ENCODE measurements at regions not wholly inside any gene's neighbourhood (a gene's known extent, or its start where the extent isn't known, plus 50 kb on each side); places are given as distances from the start of the nearest gene placed in this dataset.

DNA sequence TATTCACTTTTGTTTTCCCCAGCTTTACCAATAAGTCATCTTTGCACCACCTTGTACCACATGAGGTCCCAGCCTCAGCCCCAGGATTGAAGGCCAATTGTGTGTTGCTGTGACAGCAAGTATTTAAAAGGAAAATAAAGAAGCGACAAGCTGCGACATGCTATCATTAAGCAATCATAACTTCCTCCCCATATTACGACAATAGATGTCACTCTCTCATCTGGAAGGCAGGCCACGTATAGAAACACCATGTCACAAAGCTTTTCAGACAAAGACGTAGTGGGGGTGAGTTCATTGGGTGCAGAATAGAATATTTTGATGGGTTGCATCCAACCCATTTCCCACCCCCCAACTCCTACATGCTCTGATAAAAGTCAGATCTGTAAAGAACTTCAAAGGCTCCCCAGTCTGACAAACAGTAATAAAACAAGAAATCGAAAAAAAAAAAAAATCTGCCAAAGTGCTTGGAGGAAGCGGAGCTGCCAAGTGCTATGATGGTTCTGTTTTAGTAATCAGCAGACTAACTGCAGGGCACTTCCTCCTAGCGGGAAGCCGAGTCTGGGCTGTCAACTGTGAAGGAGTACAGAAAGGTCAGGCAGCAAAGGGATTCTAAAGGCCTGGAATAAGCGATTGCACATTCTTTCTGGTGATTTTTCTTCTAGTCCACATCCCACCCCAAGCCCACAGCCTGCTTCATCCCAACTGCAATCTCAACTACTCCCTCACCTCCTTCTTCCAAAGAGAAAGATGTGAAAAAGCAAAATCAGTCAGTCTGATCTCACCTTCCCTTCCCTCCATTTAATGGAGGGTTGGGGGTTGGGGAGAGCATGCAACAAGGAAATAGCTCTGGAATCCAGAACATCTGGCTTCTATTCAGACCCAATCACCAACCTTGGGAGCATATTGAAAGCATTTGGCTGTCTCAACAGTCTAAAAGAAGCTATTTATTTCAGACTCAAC is 131.4 kb upstream of the UBASH3B start:
- no peak for DNase-seq (ENCODE audit: low spot score)

DNA sequence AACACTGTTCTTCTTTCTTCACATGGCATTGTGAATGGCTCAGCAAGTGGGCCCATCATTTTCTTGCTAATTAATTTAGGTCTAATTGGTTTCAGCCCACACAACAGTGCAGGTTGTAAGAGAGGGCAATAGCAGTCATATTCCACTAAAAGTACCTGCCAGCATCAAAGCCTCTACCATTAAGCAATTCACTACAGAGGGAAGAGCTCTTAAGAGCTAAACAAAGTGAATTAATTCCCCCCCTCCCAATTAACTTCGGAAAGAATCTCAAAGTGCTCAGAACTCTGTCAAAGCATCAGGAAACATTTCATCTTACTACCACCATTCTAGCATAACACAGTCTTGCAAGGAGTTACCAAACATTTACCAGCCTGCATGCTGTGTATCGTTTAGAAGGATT is 133.9 kb upstream of the UBASH3B start:
- DNase-seq (ENCODE audit: low spot score) = no peak

DNA sequence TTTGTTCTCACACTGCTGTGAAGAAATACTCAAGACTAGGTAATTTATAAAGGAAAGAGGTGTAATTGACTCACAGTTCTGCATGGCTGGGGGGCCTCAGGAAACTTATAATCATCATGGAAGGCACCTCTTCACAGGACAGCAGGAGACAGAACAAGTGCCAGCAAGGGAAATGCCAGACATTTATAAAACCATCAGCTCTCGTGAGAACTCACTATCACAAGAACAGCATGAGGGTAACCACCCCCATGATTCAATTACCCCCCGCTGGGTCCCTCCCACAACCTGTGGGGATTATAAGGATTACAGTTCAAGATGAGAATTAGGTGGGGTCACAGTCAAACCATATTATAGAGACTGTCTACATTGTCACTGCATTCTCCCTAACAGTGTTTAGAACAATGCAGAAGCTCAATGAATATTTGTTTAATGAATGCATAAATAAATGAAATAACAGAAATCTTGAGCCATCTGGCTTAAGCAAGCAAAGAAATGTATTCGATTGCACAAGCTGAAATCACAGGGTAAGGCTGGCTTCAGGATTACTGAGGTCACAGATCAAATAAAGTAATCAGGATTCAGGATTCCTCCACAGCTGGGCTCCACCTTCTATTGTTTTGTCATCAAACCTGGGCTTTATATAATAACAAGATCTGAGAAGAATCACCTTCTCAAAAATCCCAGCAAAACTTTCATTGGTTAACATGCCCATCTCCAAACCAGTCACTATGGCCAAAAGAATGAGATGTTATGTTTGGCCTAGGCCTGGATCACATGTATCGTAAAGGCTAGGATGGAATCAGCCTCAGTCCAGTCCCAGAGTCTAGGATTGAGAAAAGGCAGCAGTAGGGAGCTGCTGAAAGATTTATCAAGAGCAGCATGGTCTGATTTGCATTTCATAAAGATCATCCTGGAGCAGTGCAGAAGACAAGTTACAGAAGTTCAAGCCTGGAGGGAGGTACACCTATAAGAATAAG is 137.8 kb upstream of the UBASH3B start:
- no peak for DNase-seq (ENCODE audit: low spot score)

DNA sequence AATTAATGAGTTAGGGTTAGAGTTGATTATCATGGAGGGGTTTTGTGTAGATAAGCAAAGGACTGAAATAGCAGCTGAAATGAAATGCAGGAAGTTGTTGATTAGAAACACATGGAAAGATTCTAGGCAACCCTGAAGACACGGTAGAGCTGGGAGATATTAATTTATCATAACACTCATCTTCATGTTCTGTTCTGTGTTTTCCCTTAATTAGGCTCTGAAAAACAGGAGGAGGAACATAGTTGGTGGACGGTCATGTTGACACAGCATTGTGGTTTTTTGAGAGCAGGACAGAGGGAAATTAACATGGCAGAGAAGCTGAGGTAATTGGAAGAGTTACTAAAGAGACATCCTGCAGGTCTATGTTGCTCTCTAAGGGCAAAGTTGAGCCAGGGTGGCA is 138.8 kb upstream of the UBASH3B start:
- DNase-seq (ENCODE audit: low spot score) = no peak

DNA sequence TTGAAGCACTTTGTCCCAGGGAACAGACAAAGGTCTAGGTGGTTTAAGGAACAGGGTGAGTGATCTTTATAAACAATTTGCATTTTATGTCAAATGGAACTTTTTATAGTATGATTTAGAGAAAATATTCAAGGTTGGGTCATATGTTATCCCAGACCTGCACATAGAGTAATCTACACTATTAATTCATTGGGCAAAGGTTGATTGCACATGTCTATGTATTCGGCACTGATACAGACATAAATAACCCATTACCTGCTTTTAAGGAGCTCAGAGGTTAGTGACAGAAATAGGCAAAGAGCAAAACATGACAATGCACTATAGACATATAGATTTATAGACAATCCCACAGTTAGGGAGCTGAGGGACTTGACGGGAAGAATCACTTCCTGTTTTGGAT is 141.5 kb upstream of the UBASH3B start:
- DNase-seq (ENCODE audit: low spot score) = no peak

DNA sequence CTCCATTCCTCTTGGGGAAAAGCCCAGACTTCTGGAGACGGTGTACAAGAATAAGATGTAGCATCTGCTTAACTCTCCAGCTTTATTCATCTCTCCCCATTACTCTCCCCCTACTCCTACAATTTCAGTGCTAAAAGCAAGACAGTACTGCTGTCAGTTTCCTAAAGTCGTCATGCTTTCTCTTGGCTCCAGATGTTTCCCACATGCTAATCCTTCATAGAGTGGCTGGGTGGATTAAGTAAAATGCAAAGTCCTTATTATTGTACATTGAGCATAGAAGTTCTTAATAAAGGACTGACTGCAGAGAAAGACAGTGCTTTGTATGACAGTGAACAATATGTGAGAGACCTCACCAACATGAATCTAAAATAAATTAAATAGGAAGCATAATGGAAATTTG is 142.2 kb upstream of the UBASH3B start:
- DNase-seq (ENCODE audit: low spot score) = no peak

DNA sequence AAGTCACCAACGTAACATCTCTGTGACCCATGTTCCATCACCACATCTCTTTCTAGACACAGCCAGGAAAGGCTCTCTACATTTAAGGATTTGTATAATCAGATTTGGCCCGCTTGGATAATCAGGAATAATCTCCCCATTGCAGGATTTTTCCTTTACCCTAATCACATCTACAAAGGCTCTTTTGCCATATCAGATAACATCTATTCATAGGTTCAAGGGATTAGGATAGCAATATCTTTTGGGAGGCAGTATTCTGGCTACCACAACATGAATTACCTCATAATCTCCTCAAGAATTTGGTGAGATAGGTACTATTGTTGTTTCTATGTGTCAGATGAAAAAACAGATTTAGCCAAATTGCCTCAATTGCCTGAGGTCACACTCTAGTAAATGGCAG is 142.8 kb upstream of the UBASH3B start:
- no peak for DNase-seq (ENCODE audit: low spot score)

DNA sequence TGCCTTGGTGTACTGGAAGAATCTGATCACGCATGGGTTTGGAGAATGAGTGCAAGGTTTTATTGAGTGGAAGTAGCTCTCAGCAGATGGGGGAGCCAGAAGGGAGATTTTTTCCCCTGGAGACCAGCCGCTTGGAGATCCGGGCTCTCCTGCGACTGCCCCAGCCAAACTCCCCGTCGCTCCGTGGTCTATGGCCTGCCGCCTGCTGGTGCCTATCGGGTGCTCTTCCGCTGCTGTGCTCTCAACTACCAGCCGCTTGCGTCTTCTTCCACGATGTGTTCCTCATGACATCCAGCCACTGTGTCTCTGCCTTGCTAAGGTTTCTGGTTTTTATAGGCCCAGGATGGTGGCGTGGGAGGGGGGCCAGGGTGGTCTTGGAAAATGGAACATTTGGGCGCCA is 145.6 kb upstream of the UBASH3B start:
- DNase-seq (ENCODE audit: low spot score) = no peak

DNA sequence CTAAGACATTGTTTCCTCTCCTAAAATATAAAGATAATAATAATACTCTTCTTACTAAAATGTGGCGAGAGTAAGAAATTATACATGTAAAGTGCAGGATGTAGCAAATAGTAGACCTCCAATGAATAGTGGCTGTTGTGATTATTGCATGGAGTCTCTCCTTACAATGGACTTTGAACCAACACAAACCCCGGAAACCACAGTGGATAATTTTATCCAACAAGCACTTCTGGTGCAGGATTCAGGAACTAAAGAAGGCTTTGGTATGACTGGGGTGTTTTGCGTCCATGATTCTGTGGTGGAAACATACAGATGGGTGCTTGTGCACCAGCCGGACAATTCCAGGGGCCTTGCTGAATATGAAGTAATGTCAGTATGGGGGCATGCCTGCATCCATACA is 146.4 kb upstream of the UBASH3B start:
- no peak for DNase-seq (ENCODE audit: low spot score)

DNA sequence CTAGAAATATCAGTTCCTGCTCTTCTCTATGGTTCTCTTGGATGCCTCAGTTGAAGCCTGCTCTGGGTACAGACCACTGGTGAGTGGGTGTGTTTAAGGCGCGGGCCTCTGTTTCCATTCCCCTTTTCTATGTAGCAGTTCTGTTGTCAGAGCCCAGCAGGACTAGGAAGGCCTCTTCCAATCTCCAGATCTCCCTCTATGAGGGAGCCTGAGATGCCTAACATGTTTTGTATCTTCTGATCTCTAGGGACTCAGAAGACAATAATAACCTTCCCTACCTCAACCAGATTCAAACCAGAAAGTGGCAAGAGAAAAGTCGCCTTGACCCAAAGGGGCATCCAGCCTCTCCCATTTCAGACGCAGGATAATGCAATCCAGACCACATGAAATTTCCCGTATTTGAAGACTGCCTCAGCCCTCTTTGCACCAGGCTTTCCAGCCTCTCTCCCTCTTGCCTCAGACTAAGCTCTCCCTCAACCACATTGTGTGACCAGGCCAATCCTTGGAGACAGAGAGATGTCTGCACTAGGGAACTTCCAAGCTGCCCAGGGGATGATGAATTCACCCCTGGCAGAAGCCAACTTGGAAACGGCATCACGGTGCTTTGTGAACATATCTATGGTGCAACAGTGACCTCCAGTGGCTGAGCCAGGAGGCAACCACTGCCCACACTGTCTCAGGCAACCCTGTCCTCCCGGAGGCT is 150.1 kb upstream of the UBASH3B start:
- peak; percentile 29 for DNase-seq (ENCODE audit: low spot score)

DNA sequence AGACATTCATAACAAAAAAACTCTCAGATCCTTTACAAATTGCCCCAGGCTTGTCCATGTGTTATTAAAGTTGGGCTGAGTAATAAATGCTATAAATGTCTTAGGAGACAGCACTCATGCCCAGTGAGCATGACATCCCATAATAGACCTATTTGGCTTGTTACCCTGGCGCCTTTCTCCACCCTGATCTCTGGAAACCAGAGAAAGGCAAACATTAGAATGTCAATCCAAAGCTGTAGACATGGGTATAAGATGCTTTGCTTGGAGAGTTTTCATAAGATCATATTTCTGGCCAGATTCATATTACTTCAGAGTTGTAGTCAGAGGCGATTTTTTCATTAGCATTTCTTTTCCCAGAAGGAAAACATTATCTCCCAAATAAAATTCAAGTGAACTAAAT is 161.3 kb upstream of the UBASH3B start:
- DNase-seq (ENCODE audit: low spot score) = no peak

DNA sequence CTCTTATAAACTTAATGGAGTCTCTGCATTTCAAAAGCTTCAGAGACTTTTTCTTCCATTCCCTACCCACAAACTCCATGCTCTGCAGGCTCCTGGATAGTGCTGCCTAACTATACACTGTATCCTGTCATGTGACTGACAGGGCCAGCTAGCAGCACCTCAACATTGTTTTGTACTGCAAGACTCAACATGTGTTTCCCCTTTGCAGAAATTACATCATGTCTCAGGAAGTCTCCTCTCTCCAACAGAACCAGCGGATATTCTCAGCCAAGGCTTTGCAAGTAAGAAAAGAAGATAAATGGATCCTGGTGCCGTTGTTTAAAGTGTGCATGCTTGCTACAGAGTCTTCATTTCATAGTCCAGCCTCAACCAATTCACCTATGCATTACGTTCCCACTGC is 164.0 kb upstream of the UBASH3B start:
- no peak for DNase-seq (ENCODE audit: low spot score)

DNA sequence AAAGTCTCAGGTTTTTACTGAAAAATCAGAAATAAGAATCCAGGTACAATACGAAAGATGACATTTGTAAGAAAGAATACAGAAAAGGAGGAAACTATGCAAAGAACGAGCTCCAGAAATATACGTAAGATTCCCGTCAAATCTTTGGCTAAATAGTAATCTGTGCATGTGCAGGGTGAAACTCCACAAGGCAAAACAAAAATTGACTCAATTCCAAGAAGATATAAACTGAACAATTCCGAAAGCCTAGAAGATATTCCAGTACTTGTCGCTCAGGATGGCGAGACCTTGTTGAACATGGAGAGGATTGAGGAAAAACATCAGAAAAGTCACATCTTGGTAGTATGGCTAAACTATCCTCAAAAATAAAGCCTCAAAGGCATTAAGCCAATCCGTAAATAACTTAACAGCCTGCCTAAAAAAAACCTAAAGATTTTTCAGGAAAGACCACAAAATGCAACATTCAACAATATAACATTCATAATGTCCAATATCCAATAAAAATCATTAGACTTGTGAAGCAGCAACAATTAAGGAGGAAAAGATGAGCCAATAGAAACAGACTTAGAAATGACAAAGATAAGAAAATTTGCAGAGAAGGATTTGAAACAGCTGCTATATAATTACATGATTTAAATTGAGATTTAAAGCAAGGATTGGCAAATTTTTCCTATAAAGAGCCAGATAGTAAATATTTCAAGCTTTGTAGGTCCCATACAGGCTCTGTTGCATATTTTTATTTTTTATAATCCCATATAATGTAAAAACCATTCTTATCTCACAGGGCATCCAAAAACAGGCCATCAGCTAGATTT is 166.4 kb upstream of the UBASH3B start:
- DNase-seq (ENCODE audit: low spot score) = no peak

DNA sequence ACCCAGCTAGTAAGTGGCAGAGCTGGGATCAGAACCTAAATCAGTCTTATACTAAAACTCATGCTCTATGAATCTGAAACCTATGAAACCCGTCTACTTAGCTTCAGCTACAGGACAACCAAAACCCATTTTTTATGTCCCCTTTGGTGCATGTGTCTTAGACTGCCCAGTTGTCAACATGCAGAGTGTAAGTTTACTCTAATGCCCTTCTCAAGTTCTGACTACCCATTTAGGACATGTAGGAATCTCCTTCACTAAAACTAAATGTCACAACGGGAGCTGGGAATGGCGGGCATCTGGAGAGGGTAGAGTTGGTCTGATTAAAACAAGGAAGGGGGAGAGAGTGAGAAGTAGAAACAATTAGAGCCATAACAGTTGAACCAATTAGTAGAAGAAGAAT is 167.9 kb upstream of the UBASH3B start:
- DNase-seq (ENCODE audit: low spot score) = no peak

DNA sequence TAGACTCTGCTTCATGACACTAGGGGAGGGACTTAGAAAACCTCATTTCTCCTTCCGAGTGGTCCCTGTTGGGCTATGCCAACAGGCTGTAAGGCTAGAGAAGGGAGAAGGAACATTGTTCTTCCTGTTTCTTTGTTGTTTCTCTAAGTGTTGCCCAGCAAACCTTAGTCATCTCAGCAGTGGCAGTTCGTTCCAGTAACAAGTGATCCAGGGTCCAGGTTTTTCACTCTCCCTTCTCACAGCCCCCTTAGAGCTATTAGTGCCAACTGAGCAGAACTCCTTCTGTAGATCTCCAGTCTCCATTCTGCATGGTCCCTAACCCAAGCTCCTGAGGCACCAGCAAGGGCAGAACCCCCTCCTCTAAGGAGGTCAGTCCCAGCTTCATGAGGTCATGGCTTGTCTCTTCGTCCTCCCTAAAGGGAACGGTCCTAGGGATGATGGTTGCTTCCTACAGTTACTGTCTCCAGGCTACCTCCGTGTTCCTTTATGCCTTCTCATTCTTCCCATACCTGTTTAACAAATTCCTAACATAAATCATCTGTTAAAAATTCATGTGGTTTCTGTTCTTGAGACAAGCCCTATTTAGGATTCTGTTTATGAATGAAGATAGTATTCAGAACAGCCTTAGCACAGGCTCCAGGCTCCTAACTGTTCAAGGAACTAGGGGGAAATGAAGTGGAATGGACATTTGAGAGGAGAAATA is 168.6 kb upstream of the UBASH3B start:
- no peak for DNase-seq (ENCODE audit: low spot score)

DNA sequence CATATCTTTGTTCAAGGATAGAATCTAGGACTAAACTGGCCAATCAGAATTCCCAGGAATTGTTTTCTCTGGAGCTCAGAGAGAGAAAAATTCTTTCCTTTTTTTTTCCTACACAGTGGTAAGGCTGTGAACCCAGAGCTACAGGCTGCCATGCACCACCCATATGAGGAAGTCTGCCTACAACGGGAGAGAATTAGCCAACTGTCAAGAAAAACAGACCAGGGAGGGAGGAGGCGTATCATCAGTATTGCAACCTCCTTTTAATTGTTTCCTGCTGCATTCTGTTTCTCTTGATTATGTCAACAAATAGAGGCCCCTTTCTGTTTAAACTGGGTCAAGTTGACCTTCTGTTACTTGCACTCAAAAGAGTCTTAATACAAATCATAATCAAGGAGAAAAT is 176.5 kb upstream of the UBASH3B start:
- DNase-seq (ENCODE audit: low spot score) = no peak

DNA sequence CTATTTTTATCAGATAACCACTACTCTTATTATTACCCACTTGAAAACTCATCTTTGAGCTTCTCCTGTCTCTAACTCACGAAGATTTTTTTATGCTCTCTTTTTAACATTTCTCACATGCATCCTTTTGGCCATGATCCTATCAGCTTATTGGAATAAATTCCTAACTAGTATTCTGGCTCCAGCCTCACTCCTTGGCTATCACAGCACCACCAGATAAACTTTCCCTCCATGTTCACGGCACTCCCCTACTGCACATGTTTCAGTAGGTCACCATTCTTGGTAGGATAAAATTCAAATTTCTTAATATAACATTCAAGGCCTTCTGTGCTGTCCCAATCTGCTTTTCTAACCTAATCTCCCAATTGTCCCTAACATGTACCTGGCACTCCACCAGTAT is 186.6 kb upstream of the UBASH3B start:
- DNase-seq (ENCODE audit: low spot score) = no peak

DNA sequence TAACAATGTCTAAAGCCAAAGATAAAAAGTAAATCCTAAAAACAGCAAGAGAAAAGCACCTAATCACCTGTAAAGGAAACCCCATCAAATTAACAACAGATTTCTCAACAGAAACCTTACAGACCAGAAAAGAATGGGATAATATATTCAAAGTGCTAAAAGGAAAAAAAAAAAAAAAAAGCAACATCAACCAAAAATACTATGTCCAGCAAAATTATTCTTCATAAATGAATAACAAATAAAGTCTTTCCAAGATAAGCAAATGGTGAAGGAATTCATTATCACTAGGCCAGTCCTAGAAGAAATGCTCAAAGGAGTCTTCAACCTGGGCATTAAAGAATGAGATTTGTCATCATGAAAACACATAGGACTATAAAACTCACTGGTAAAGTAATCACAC is 192.0 kb upstream of the UBASH3B start:
- no peak for DNase-seq (ENCODE audit: low spot score)

DNA sequence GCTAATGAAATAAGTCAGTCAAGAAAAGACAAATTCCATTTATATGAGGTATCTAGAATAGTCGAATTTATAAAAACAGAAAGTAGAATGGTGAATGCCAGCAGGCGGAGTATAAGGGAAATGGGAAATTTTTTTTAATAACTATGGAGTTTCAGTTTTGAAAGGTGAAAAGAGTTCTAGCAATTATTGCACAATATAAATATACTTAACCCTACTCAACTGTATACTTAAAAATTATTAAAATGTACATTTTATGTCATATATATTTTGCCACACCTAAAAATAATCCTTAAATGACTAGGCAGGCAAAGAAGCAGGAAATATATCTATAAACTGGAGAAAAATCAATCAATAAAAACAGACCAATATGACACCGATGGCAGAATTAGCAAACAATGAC is 196.5 kb upstream of the UBASH3B start:
- DNase-seq (ENCODE audit: low spot score) = no peak

DNA sequence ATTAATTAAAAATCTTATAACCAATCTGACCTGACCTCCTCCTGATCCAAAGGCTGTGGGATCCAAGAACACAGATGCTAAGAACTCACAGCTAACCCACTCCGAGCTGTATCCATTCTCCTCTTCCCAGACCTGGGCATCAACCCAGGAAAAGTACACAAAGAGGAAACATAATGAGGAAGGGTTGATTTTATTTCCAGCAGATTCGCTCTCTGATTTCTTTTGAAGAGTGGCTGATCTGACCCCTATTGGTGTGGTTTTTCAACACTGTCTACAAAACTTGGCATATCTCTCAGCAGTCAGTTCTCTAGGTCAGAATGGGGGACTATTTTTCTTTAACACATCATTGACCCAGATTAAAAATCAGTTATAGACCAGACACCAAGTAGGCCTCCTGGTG is 201.9 kb upstream of the UBASH3B start:
- DNase-seq (ENCODE audit: low spot score) = no peak

DNA sequence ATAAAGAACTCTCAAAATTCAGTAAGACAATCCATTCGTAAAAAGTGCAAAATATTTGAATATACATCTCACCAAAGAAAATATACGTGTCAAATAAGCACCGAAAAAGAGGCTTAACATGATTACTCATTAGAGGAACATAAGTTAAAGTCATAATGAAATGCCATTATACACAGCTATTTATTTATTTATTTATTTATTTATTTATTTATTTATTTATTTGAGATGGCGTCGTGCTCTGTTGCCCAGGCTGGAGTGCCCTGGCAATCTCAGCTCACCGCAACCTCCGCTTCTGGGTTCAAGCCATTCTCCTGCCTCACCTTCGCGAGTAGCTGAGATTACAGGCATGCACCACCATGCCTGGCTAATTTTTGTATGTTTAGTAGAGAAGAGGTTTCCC is 203.6 kb upstream of the UBASH3B start:
- DNase-seq (ENCODE audit: low spot score) = no peak

Data from CD4-positive, alpha-beta T cell treated with Interleukin-2 at 100 ng/mL for 4 hours (primary cell).